ENCODE measurements at regions not wholly inside any gene's neighbourhood (a gene's known extent, or its start where the extent isn't known, plus 50 kb on each side); places are given as distances from the start of the nearest gene placed in this dataset.
"Not testable (repeated sequence)": the region's sequence is repeated elsewhere in the genome, so short reads cannot be mapped to it uniquely, and the experiment has no call there.

DNA sequence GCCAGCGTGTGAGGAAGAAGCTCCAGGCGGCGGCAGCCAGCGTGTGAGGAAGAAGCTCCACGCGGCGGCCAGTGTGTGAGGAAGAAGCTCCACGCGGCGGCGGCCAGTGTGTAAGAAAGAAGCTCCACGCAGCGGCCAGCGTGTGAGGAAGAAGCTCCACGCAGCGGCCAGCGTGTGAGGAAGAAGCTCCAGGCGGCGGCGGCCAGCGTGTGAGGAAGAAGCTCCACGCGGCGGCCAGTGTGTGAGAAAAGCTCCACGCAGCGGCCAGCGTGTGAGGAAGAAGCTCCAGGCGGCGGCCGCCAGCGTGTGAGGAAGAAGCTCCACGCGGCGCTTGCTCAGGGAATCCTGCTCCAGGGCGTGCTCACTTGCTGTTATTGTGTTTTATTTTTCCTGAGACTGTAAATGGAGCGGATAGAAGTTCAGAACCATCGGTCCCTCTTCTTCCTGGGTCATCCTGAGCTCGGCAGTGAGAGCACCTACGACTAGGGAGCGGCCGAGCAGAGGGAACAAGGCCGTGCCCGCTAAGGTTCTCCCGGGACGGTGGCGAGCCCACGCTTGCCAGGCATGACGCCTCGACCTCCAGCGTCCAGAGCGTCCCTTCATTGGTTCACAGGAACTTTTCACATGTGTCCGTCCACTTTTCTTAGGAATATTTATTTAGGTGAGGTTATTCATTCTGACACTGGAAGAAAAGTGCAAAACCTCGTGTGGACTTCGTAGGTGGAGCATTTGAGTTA is 94.2 kb downstream of the TMEM18 start:
- no peaks in the 10 kb centered on the region for H3K9me3 ChIP-seq (ENCODE audit: insufficient read depth, low read length)
- no peak for TF ChIP-seq EZH2phosphoT487 (IDR thresholded peaks at IDR 0.05; ENCODE audit: low read depth)
- TF ChIP-seq, protein P1, sequence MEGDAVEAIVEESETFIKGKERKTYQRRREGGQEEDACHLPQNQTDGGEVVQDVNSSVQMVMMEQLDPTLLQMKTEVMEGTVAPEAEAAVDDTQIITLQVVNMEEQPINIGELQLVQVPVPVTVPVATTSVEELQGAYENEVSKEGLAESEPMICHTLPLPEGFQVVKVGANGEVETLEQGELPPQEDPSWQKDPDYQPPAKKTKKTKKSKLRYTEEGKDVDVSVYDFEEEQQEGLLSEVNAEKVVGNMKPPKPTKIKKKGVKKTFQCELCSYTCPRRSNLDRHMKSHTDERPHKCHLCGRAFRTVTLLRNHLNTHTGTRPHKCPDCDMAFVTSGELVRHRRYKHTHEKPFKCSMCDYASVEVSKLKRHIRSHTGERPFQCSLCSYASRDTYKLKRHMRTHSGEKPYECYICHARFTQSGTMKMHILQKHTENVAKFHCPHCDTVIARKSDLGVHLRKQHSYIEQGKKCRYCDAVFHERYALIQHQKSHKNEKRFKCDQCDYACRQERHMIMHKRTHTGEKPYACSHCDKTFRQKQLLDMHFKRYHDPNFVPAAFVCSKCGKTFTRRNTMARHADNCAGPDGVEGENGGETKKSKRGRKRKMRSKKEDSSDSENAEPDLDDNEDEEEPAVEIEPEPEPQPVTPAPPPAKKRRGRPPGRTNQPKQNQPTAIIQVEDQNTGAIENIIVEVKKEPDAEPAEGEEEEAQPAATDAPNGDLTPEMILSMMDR (IDR thresholded peaks at IDR 0.05; ENCODE audit: low read depth, low read length), result no peak
- H3K27ac ChIP-seq (ENCODE audit: low read length), result no peak overlapping the region
- no peaks in the 10 kb centered on the region for H3K4me1 ChIP-seq (ENCODE audit: low read length)
- no peak overlapping the region for H3K9ac ChIP-seq (ENCODE audit: low read length)
- H3K27me3 ChIP-seq (ENCODE audit: low read depth, low read length), result no peaks in the 10 kb centered on the region; the same call in 1 of the 2 replicates
- H4K20me1 ChIP-seq (ENCODE audit: insufficient read depth, low read length), result no peaks in the 10 kb centered on the region
- H3K79me2 ChIP-seq (ENCODE audit: low read length), result no peaks in the 10 kb centered on the region
- no peak overlapping the region for H3K4me2 ChIP-seq (ENCODE audit: low read length)
- no peak overlapping the region for H2AFZ ChIP-seq (ENCODE audit: low read depth, low read length)
- H3K4me3 ChIP-seq (ENCODE audit: low read length), result no peak overlapping the region
- no peaks in the 10 kb centered on the region for H3K36me3 ChIP-seq (replicated peaks; ENCODE audit: low read depth, low read length)

DNA sequence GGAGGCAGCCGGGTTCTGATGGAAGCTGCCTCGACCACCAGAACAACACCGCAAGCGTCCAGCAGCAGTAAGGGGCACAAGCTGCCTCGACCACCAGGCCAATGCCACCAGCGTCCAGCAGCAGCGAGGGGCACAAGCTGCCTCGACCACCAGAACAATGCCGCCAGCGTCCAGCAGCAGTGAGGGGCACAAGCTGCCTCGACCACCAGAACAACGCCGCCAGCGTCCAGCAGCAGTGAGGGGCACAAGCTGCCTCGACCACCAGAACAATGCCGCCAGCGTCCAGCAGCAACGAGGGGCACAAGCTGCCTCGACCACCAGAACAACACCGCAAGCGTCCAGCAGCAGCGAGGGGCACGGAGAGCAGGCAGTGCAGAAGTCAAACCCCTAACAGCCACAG is 94.9 kb downstream of the TMEM18 start:
- not testable (repeated sequence) for H2AFZ ChIP-seq (ENCODE audit: low read depth, low read length); H3K27ac ChIP-seq (ENCODE audit: low read length); H3K27me3 ChIP-seq (ENCODE audit: low read depth, low read length); H3K4me3 ChIP-seq (ENCODE audit: low read length); H3K36me3 ChIP-seq (replicated peaks; ENCODE audit: low read depth, low read length); H3K4me1 ChIP-seq (ENCODE audit: low read length); H3K79me2 ChIP-seq (ENCODE audit: low read length); H3K4me2 ChIP-seq (ENCODE audit: low read length); H3K9me3 ChIP-seq (ENCODE audit: insufficient read depth, low read length); H3K9ac ChIP-seq (ENCODE audit: low read length); H4K20me1 ChIP-seq (ENCODE audit: insufficient read depth, low read length)

DNA sequence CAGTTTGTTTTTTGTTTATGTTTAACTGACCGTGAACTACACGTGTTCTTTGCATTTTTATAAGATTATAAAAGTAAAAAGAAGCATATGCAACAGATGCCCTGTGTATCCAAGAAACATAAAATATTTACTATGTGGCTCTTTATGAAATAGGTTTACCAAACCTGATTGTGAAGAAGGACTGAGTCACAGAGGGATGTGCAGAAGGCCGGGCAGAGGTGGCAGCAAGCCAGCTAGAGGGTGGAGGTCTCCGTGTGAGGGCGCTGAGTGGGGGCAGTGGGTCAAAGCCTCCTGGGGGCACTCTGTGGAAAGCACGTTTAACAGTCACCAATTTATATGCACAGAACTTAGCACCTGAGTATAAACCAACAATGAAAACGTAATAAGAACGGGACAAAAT is 97.2 kb downstream of the TMEM18 start:
- no peak overlapping the region for H3K4me3 ChIP-seq (ENCODE audit: low read length)
- no peak overlapping the region for H3K4me2 ChIP-seq (ENCODE audit: low read length)
- no peaks in the 10 kb centered on the region for H3K4me1 ChIP-seq (ENCODE audit: low read length)
- TF ChIP-seq, protein P1 (IDR thresholded peaks at IDR 0.05; ENCODE audit: low read depth, low read length), result no peak
- TF ChIP-seq EZH2phosphoT487 (IDR thresholded peaks at IDR 0.05; ENCODE audit: low read depth), result no peak
- no peak overlapping the region for H3K27ac ChIP-seq (ENCODE audit: low read length)
- H3K36me3 ChIP-seq (replicated peaks; ENCODE audit: low read depth, low read length), result no peaks in the 10 kb centered on the region
- H3K27me3 ChIP-seq (ENCODE audit: low read depth, low read length), result no peaks in the 10 kb centered on the region
- H3K79me2 ChIP-seq (ENCODE audit: low read length), result no peaks in the 10 kb centered on the region
- no peaks in the 10 kb centered on the region for H3K9me3 ChIP-seq (ENCODE audit: insufficient read depth, low read length)
- no peak overlapping the region for H3K9ac ChIP-seq (ENCODE audit: low read length)
- H4K20me1 ChIP-seq (ENCODE audit: insufficient read depth, low read length), result no peaks in the 10 kb centered on the region
- no peak overlapping the region for H2AFZ ChIP-seq (ENCODE audit: low read depth, low read length)

DNA sequence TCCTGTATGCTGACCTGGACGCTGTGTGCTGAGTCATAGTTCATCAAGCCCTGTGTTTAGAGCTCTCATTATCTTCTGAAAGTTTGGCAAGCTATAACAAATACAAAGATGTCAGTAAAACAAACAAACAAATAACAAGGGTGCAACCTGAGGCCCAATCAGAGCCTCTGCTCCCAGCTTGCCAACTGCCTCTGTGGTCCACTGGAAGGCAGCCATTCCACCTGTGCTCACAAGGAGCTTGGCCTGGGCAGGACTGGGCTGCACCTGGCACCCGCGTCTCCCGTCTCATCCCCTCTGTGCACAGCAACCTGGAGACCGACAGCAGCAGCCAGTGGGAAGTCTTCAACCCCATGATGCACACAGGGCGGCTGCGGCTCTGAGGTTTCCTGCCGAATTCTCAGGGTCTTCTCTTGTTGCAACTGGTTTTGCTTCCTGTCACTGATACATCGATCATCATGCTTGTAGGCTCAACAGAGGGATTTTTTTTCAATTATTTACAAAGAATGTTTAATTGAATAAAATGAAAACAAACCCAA is 97.8 kb downstream of the TMEM18 start:
- H3K4me2 ChIP-seq (ENCODE audit: low read length), result no peak overlapping the region
- no peaks in the 10 kb centered on the region for H3K9me3 ChIP-seq (ENCODE audit: insufficient read depth, low read length)
- no peak overlapping the region for H3K4me3 ChIP-seq (ENCODE audit: low read length)
- no peak overlapping the region for H3K9ac ChIP-seq (ENCODE audit: low read length)
- H3K79me2 ChIP-seq (ENCODE audit: low read length), result no peaks in the 10 kb centered on the region
- H3K27me3 ChIP-seq (ENCODE audit: low read depth, low read length), result no peaks in the 10 kb centered on the region
- no peaks in the 10 kb centered on the region for H4K20me1 ChIP-seq (ENCODE audit: insufficient read depth, low read length)
- H3K27ac ChIP-seq (ENCODE audit: low read length), result no peak overlapping the region
- no peak overlapping the region for H2AFZ ChIP-seq (ENCODE audit: low read depth, low read length)
- no peaks in the 10 kb centered on the region for H3K4me1 ChIP-seq (ENCODE audit: low read length)
- TF ChIP-seq, protein P1 (IDR thresholded peaks at IDR 0.05; ENCODE audit: low read depth, low read length), result no peak
- TF ChIP-seq EZH2phosphoT487 (IDR thresholded peaks at IDR 0.05; ENCODE audit: low read depth), result no peak
- no peaks in the 10 kb centered on the region for H3K36me3 ChIP-seq (replicated peaks; ENCODE audit: low read depth, low read length)

Data from OCI-LY3 (cell line).